NCI-H524 (cell line): ENCODE measurements at regions not wholly inside any gene's neighbourhood (a gene's known extent, or its start where the extent isn't known, plus 50 kb on each side); places are given as distances from the start of the nearest gene placed in this dataset.
A peak's percentile ranks its signal among the peaks of the same experiment; 100 is the strongest.
"Not testable (repeated sequence)": the region's sequence is repeated elsewhere in the genome, so short reads cannot be mapped to it uniquely, and the experiment has no call there.

Source experiments
- DNase-seq, 2 experiments: peaks; one replicate each; lab custom pipeline; 2025; lab: John Stamatoyannopoulos, UW

DNA sequence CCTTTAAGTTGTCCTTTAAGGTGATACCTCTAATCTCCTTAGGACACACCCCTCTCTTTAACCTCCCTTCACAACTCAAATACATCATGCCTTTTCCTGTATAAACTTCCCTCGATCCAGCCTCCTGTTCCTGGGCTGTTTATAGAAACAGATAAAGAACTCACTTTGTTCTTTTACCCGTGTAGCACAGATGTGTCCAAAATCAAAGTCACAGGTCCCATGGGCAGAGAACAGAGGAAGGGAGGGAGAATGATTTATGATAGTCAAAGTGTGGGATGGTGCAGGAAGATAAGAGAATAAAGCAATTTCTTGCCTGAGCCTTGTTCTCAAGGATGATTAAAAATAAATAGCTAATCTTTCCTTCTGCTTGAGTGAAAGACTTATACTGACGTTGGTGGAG, 50.3 kb upstream of the CABCOCO1 start:
- DNase-seq: no peak

DNA sequence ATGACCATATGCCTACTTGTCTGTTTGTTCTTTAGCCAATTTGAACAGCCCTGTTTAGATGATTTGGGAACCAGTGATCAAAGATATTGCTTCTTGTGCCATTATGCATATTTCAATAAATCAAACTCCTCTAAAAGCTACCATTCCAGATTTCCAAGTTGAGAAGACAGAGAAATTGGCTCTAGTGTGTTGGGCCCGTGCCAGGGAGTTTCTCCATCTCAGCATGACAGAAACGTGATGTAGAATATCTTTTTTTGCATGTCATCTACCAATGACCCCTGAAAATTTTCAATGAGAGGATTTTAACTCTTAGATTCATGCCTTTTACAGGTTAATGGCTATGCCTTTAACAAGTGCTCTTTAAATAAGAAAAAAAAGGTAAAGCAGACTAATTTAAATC, 50.7 kb upstream of the CABCOCO1 start:
- DNase-seq: no peak

DNA sequence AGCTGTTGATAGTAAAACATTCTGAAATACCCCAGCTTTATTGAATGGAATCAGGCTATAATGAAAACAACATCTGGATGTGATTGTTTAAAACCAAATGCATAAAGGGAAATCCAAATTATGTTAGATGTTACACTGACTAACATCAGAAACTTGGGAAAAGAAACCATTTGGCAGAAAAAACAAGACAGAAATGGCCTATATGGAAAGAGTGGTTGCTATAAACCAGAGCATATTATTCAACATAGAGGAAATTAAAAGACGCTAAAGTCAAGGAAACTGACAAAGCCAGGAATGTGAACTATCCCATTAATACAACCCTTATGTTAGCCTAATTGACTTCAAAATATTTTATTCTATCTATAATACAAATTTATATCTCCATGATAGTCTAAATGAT, 53.0 kb upstream of the CABCOCO1 start:
- DNase-seq: no peak

DNA sequence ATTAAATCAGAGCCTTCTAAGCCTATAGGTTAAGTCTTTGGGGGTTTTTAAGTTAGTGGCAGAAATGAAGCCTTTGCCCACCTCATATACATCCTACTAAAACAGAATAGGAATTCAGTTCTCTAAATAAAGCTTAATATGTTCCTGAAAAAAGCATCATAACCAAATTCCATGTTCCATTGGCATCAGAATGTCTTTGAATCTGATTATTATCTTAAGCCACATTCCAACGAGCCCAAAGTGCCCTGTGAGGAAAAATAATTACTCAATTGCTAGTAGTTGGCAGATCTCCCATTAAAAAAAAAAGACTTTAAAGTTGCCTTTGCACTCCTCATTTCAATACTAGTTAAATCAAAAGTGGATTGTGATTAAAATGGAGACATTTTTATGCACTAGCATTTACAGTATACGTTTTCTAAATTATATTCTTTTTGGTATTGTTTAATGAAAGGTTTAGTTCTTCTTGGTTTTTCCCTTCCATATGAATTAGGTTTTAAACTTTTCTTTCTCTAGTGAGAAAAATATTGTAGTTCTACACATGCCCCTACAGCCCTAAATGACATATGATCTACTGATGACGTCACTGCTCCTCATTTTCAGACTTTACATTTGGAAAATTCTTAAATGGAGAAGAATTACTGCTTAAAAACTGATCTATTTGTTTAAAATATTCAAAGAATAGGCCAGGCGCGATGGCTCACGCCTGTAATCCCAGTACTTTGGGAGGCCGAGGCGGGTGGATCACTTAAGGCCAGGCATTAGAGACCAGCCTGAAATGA, 54.3 kb upstream of the CABCOCO1 start:
- no peak for DNase-seq

DNA sequence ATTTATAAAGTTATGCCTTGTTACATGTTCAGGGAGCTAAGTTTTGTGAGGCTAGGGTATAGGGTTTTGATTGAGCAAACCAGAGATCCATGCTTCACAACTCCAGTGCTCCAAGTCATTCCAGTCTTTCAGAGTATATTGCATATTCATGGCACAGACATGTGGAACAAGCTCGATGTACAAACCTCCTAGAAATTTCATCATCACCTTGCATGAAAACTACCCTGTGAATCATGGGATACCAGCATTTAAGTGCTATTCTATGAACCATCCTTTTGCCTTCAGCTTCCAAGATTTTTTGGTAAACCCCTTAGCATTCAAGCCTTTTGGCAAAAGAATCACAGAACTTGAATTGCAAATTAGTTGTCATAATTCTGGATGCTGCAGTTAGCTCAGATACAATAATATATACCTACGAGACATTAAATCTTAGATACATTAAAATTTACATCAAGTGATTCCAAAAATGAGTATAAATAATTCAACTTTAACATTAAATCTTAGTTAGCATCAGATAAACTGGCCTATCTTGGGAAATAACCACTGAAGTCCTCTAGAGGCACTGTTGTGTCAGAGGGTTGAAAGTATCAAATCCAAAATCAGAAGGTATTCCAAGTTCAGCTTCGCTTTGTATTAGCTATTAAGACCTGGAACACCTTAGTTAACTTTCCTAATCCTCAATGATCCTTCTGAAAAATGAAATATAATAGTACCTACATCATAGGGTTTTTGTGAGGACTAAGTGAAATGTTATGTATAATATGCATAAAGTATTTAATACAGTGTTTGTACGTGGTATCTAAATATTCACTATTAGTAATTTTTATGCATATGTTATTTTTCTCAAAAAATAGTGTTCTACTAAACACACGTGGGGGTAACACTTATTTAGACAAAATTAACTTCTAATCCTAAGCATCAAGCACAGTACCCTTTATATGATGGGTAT, 55.5 kb upstream of the CABCOCO1 start:
- DNase-seq: no peak

DNA sequence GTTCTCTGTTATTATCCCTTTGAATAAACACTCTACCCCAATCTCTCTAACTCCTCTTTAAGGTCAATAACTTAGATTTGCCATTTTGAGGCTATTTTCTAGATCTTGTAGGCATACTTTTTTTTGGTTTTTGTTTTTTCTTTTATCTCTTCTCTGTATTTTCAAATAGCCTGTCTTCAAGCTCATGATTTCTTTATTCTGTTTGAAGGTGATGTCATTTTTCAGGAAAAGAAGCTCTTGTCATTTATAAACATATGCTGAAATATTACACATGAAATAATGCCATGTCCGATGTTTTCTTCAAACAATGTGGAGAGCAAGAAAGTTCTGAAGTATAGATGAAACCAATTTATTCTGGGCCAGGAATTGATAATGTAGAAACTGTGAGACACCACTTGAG, 57.5 kb upstream of the CABCOCO1 start:
- no peak for DNase-seq

DNA sequence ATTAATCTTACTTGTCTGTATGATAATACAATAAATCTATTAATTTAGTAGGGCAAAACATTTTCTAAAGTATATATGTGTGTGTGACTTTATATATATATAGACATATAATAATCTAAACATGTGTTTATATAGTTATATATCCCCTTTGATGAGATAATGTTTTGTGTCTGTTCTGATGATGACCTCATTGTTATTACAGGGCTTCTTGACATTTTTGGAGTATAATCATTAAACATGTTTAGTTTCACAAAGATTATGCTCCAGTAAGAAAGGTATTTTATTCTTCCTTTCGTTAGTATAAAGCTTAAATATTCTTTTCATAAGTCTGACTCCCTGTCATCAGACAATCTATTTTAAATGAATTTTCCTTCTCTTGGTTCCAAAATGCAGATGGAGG, 62.3 kb upstream of the CABCOCO1 start:
- no peak for DNase-seq

DNA sequence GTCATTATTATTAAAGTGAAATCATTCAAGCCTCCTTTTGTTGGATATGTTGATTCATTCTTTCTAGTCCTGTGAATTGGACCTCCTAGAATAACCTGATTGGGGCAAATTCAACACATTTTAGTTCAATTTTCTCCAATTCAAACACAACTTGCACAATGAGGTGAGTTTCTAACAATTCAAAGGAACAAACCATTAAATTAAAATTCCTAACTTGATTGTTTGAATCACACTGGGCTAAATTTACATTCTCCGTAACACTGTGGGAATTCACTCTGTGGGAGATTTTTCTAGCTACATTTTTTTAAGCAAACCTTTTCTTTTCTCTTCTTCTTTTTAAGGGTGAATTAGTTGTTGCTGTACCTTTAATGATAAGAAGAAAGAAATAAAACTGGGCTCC, 68.3 kb upstream of the CABCOCO1 start:
- no peak for DNase-seq

DNA sequence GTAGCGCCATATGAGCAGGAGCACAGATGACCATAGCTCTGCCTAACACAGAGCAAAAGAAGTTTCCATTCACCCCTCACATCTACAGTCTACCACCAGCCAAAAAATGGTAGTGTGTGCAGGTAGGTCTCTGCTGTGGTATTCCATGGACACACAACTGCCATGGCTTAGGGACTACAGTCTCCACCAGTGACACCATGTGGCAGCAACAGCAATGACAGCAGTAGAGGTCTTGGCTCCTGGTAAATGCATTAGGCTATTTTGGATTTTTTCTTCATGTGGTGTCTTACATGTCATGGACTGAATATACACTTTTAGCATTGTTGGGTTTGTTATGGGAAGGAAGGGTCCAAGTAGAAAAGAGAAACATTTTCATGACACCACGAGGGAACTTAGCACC, 70.1 kb upstream of the CABCOCO1 start:
- peak in 1 of 2 experiments; percentile 15 for DNase-seq

DNA sequence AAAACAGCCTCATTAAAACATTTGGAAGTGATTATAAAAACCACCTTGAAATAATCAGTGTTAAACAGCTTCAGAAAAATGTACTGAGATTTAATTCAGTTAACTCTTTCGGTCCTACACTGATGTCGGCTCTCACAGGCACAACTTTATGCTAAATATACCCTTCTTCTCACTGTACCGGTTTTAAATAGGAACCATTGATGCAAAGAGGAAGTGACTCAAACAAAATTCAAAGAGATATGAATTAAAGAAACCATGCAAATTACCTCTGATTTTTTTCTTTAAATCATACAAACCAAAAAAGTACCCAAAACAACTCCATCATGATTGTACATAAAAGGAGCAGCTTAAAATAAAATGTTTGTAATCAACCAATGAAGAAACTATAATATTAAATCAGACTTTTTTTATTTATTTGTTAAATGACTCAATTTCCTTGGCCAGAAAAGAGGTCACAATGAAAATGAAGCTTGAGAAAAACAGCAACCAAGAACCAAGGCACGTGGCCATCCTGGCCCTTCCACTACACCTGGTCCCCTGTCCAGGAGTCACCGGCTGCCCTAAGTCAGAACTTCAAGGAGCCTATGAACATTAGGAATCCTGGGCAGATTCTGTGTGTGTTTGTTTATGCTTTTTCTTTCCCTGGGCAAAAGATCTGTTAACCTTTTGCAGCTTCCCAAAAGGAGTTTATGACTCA, 73.0 kb upstream of the CABCOCO1 start:
- no peak for DNase-seq

DNA sequence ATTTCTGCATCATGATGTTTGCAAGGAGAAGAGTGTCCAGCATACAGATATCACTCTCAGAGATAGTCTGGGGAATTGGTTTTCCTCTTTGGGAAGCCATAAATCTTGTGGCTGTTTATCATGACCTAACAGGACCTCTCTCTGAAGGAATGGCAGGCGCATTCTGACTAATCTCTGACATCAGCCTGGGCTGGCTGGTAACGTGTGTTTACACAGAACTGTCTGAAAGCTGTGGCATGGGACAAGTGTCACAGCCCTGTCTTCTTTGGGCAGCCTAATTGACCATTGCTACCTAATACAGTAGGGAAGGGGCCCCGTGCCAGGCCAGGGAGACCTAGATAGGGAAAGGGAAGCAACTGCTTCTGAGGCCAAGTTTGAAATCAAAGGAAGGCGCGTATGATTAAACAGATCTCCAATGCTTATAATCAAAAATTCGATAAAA, 73.9 kb upstream of the CABCOCO1 start:
- DNase-seq: no peak

DNA sequence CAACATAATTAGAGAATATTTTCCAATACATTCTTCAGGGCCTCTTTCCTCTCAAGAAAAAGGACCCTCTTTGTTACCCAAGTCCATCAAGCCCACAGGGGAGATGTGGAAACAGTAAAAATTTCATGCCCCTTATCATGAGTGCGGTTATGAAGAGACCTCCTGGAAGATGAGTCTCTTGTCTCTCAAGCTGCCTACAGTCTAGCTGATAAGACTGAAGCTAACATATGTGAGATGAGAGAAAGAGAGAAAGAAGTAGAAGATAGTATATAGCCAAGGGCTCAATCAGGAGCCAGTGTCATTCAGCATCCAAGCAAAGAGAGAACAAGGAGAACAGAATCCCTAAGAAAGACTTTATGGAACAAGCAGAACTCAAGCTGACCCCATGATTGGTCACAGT, 75.9 kb upstream of the CABCOCO1 start:
- DNase-seq: no peak

DNA sequence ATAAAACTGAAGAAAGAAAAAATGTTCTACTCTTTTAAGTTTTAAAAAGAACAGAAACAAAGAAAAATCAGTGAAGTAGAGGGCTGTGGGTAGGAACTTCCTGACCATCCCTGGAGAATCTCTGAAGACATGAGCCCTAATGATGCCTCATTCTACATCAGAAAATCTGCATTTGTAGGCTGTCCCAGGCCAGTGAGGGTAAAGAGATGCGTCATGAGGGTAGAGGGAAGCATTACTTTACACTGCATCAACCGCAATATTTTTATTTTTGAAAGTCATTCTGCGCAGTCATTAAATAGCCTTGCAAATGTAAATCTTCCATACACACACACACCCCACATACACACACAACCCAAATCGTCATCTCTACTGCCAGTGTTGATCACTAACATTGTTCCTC, 82.1 kb upstream of the CABCOCO1 start:
- DNase-seq: no peak

DNA sequence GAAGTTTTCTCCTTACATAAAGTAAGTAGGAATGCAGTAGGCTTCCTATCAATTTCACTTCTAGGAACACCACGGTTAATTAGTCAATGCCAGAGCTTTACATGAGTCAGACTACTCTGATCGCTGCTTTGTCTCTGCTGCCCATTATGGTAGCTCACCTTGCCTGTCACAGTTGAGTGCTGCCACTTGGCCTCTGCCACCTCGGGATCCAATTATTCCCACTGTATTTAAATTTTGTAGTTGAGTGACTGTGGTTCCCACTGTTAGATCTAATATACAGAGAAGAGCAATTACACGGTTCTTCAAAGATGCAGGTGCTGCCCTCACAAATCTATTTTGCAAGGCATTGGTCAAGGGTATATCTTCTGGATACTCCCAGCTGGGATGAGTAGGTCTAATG, 92.5 kb upstream of the CABCOCO1 start:
- not testable (repeated sequence) for DNase-seq

DNA sequence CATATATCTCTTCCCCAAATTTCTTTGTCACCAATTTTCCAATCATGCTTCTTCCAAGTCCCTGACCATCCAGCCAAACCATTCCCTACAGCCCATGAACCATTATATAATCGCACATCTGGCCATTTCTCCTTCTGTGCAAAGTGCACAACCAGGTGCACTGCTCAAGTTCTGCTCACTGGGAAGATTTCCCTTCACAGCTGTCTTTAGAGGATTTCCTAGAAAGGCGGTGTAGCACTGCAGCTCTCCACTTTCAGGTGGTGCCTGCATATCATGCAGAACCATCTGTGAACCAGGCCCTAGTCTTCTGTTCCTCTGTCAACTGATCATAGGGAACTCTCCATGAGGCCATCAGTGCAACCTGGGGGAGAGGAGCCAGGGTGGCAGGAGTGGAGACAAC, 95.0 kb upstream of the CABCOCO1 start:
- no peak for DNase-seq

DNA sequence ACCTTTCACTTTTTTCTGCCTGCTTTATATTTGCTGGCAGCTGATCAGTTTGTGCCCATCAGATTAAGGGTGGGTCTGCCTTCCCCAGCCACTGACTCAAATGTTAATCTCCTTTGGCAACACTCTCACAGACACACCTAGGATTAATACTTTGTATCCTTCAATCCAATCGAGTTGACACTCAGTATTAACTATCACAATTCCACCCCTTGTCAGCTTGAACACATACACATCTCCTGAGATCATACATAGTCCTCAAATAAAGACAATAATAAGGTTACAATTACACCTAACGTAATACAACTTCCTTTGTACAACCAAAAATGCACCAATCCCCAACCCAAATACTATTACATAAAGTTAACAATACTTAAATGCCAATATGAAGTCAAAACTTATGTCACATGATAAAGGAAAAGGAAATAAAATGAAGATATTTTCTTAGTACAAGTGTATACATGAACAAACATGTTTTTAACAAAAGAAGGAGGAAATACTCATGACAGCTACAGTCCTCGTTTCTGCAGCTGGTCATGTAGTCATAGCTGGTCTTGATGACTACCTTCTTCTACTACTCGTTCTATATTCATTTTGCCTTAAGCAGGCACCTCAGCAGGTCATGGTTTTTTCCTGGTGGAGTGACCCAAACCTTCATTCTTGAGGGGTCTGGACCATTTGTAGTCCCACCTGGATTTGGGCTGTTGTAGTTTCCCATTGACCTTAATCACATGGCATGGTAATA, 96.7 kb upstream of the CABCOCO1 start:
- DNase-seq: no peak

DNA sequence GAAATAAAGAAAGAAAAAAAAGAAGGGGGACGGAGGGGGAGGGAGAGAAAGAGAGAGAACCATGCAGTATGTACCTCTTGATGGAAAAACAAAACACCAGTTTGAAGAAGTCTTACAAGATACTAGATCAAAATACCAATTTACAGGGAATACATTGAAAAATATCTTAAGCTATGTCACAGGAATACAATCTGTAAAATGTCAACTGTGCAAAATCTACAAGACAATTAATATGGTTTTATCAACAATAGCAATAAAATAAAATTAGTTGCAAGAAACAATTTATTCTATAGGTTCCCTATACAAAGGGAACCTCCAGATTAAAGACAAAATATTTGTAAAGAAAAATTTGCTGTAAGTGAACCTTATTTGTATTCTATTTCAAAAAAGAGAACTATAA, 98.3 kb upstream of the CABCOCO1 start:
- DNase-seq: no peak

DNA sequence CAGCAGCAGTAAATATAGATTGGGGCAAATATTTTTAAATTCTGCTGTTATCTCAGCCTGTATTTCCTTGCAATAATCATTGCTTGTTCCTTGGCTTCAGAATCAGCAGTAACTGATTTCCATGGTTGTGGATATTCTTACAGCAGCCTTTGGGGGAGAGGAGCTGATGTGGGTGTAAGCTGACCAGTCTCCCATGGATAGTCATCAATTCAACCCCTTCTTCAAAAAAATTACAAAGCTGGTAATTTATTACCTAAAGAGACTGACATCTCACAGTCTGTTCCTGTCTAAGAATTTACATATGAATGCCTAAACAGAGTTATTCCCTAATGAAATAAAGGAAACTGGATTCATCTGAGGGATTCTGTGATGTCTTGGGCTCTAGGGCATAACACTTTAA, 103.1 kb upstream of the CABCOCO1 start:
- no peak for DNase-seq

DNA sequence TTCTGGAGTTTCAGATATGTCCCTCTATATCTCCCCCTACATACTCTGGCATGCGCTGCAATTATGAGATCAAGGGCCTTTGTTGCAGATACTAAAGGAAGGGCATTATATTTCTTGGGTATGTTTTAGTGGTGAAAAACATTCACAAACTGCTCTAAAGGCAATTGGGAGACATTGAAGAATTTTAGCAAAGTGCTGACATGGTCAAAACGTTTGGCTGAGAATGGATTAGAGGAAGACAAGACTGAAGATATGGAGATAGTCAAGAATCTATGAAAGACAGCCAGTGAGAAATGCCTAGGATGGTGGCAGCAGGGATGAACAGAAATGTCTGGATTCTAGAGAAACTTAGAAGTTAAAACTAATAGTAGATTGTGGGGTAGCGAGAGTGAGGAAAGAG, 104.5 kb upstream of the CABCOCO1 start:
- no peak for DNase-seq

DNA sequence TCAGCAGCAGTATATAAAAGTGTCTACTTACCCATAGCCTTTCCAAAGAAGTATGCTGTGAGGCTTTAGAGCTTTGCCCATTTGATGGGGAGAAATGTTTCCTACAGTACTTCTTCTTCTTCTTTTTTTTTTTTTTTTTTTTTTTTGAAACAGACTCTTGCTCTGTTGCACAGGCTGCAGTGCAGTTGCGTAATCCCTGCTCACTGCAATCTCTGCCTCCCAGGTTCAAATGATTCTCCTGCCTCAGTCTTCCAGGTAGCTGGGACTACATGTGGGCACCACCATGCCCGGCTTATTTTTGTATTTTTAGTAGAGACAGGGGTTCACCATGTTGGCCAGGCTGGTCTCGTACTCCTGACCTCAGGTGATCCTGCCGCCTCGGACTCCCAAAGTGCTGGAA, 101.7 kb upstream of the TMEM26 start:
- DNase-seq: no peak

DNA sequence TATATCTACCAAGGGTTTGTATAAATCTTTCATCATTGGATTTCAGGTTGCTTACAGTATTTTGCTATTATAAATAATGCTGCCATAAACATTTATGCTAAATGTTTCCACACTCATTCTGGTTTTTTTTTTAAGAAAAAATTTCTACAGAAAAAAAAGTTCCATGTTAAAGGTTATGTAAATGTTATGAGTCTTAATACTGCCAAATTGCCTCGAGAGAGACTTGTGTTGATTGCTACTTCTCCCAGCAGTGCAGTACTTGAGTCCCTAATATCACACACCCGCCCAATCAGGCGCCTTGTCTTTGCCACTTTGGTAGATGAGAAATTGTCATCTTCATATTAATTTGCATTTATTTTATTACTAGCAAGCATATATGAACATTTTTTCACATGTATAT, 96.7 kb upstream of the TMEM26 start:
- no peak for DNase-seq

DNA sequence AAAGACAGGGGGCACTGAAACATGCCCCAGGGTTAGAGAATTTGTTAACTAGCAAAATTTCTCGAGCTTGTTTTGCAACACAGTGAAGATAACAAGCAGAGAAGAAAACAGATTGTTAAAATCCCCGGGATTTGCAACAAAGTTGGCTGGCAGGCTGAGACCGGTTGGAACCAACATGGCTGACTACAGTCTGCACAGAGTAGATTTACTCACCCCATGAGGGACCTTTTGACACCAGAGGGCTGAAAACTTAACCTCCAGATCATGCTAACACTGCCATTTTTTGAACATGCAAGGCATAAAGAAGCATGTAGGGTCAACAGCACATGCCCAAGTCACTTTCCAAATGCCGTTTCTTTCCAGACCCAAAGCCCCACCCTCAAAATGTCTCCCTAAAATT, 95.2 kb upstream of the TMEM26 start:
- no peak for DNase-seq
